Endodermal cell (in vitro differentiated cells): ENCODE measurements at regions not wholly inside any gene's neighbourhood (a gene's known extent, or its start where the extent isn't known, plus 50 kb on each side); places are given as distances from the start of the nearest gene placed in this dataset.
A peak's percentile ranks its signal among the peaks of the same experiment; 100 is the strongest.

ENCODE experiments used
- DNase-seq: peaks from one replicate; pipeline ENCODE4 v3.0.0-alpha.2; 2017
- H3K27ac ChIP-seq: 2 replicates; pipeline ENCODE4 v1.5.1; 2013; ENCODE audit warnings: mild to moderate bottlenecking, low read depth, low read length, moderate library complexity
- H3K27me3 ChIP-seq: 2 replicates; pipeline ENCODE4 v1.6.1; 2013; ENCODE audit warnings: mild to moderate bottlenecking, low read length, moderate library complexity; ENCODE audit not compliant: insufficient read depth, control insufficient read depth, poor library complexity, severe bottlenecking
- H3K36me3 ChIP-seq: 2 replicates; pipeline ENCODE4 v1.7.0; 2013; ENCODE audit warnings: mild to moderate bottlenecking, low read length, moderate library complexity; ENCODE audit not compliant: control insufficient read depth, insufficient read depth
- H3K4me1 ChIP-seq: one replicate; pipeline ENCODE4 v1.7.0; 2013; ENCODE audit warnings: low read length; ENCODE audit not compliant: control insufficient read depth, insufficient read depth
- H3K4me3 ChIP-seq: 2 replicates; pipeline ENCODE4 v1.5.1; 2013; ENCODE audit warnings: mild to moderate bottlenecking, low read length, moderate library complexity
- H3K9ac ChIP-seq: 2 replicates; pipeline ENCODE4 v1.6.1; 2013; ENCODE audit warnings: mild to moderate bottlenecking, low read length, moderate library complexity; ENCODE audit not compliant: poor library complexity, severe bottlenecking; ENCODE audit errors: extremely low read depth
- H3K9me3 ChIP-seq: 2 replicates; pipeline ENCODE4 v1.6.1; 2013; ENCODE audit warnings: mild to moderate bottlenecking, low read length, moderate library complexity; ENCODE audit not compliant: control insufficient read depth
- H3K27ac Mint-ChIP-seq: 2 replicates; pipeline ENCODE4 v1.8.0; 2020; ENCODE audit warnings: mixed read lengths
- H3K27me3 Mint-ChIP-seq: 2 replicates; pipeline ENCODE4 v1.8.0; 2021; ENCODE audit warnings: mild to moderate bottlenecking, mixed read lengths; ENCODE audit not compliant: insufficient read depth
- H3K36me3 Mint-ChIP-seq: 2 replicates; pipeline ENCODE4 v1.8.0; 2020; ENCODE audit warnings: low read depth, mixed read lengths
- H3K4me1 Mint-ChIP-seq: 2 replicates; pipeline ENCODE4 v1.8.0; 2020; ENCODE audit warnings: mixed read lengths
- H3K4me3 Mint-ChIP-seq: 2 replicates; pipeline ENCODE4 v1.8.0; 2020; ENCODE audit warnings: mild to moderate bottlenecking, moderate library complexity, mixed read lengths
- H3K9me3 Mint-ChIP-seq: 2 replicates; pipeline ENCODE4 v1.8.0; 2020; ENCODE audit warnings: mild to moderate bottlenecking, mixed read lengths
- WGBS, 2 experiments: methylation state at CpG; one replicate each; pipeline versions ENCODE4 v1.1.5 to v1.1.7; 2013; ENCODE audit warnings: missing lambda C conversion rate in 2 of 2, mixed read lengths in 1 of 2; ENCODE audit not compliant: insufficient coverage in 1 of 2, insufficient read length in 1 of 2; 5-methylcytosine and 5-hydroxymethylcytosine counted together
- TF ChIP-seq, protein P1 (sequence below): fragments of 200-600 bp; sonication (generic); conservative IDR thresholded peaks from 2 replicates; pipeline ENCODE4 v1.5.0; 2021; ENCODE audit warnings: antibody characterized with exemption, mild to moderate bottlenecking

DNA sequence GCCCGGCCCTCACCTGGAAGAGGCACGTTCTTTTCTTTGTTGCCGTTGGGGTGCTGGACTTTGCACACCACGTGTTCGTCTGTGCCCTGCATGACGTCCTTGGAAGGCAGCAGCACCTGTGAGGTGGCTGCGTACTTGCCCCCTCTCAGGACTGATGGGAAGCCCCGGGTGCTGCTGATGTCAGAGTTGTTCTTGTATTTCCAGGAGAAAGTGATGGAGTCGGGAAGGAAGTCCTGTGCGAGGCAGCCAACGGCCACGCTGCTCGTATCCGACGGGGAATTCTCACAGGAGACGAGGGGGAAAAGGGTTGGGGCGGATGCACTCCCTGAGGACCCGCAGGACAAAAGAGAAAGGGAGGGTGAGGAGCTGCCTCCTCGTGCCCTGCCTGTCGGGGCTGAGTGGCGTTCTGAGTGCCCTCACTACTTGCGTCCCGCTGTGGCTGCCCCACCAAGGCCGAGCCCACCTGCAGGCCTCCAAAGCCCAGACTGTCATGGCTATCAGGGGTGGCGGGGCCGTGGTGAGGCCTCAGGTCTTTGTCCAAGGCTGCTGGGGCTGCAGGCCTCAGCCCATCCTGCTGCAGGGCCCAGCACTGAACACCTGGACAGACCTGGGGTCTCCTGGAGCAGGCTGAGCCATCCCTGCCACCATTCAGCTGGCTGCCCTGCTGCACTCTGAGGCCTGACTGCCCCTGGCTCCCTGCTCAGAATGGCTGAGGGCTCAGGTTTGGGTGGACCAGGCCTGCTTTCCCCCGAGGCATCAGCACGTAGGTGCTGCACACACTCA, 329.7 kb downstream of the TMEM121 start:
- Mint-ChIP-seq H3K4me3 (no peak overlapping the region), H3K36me3 (peaks cover 3% of the 10 kb centered on the region), H3K27ac (no peak overlapping the region), H3K27me3 (no peaks in the 10 kb centered on the region), H3K4me1 (no peaks in the 10 kb centered on the region), H3K9me3 (peaks cover 92% of the 10 kb centered on the region)
- H3K4me1 ChIP-seq: no peaks in the 10 kb centered on the region
- H3K36me3 ChIP-seq: no peaks in the 10 kb centered on the region
- H3K9me3 ChIP-seq: peaks cover 43% of the 10 kb centered on the region
- WGBS, 2 experiments: 83 to 84% methylated on average over 22 to 28 of the region's 28 CpGs
- DNase-seq: peak; percentile 15
- H3K4me3 ChIP-seq: no peak overlapping the region
- H3K27me3 ChIP-seq: no peaks in the 10 kb centered on the region
- H3K9ac ChIP-seq: no peak overlapping the region
- H3K27ac ChIP-seq: no peak overlapping the region
- TF ChIP-seq, protein P1, sequence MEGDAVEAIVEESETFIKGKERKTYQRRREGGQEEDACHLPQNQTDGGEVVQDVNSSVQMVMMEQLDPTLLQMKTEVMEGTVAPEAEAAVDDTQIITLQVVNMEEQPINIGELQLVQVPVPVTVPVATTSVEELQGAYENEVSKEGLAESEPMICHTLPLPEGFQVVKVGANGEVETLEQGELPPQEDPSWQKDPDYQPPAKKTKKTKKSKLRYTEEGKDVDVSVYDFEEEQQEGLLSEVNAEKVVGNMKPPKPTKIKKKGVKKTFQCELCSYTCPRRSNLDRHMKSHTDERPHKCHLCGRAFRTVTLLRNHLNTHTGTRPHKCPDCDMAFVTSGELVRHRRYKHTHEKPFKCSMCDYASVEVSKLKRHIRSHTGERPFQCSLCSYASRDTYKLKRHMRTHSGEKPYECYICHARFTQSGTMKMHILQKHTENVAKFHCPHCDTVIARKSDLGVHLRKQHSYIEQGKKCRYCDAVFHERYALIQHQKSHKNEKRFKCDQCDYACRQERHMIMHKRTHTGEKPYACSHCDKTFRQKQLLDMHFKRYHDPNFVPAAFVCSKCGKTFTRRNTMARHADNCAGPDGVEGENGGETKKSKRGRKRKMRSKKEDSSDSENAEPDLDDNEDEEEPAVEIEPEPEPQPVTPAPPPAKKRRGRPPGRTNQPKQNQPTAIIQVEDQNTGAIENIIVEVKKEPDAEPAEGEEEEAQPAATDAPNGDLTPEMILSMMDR: no peak

DNA sequence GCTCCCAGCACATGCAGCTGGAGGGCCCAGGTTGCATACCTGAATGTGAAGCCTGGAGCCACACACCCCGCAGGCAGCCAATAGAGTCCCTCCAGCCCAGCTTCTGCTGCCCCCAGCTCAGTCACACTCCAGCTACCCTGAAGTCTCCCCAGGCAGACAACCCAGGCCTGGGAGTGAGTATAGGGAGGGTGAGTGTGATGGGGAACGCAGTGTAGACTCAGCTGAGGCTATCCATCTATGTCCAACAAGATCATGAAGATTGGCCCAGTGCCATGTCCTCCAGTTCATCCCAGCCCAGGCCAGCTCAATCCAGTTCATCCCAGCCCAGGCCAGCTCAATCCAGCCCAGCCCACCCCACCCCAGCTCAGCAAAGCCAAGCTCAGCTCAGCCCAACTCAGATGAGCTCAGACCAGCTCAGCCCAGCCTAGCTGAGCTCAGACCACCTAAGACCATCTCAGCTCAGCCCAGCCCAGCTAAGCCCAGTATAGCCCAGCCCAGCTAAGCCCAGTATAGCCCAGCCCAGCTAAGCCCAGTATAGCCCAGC, 330.4 kb downstream of the TMEM121 start:
- Histone ChIP-seq H3K4me3 (no peak overlapping the region), H3K36me3 (no peaks in the 10 kb centered on the region), H3K9ac (no peak overlapping the region), H3K9me3 (peaks cover 49% of the 10 kb centered on the region), H3K27me3 (no peaks in the 10 kb centered on the region), H3K27ac (no peak overlapping the region), H3K4me1 (no peaks in the 10 kb centered on the region)
- Mint-ChIP-seq H3K4me1 (no peaks in the 10 kb centered on the region), H3K4me3 (no peak overlapping the region), H3K27ac (no peak overlapping the region), H3K27me3 (no peaks in the 10 kb centered on the region), H3K36me3 (peaks cover 3% of the 10 kb centered on the region), H3K9me3 (peaks cover 94% of the 10 kb centered on the region)
- peak; percentile 4 for DNase-seq
- 96% methylated on average over 2 of the region's 2 CpGs; no CpG with 5 or more reads in 1 of the 2 experiments for WGBS, 2 experiments
- TF ChIP-seq, protein P1: no peak

DNA sequence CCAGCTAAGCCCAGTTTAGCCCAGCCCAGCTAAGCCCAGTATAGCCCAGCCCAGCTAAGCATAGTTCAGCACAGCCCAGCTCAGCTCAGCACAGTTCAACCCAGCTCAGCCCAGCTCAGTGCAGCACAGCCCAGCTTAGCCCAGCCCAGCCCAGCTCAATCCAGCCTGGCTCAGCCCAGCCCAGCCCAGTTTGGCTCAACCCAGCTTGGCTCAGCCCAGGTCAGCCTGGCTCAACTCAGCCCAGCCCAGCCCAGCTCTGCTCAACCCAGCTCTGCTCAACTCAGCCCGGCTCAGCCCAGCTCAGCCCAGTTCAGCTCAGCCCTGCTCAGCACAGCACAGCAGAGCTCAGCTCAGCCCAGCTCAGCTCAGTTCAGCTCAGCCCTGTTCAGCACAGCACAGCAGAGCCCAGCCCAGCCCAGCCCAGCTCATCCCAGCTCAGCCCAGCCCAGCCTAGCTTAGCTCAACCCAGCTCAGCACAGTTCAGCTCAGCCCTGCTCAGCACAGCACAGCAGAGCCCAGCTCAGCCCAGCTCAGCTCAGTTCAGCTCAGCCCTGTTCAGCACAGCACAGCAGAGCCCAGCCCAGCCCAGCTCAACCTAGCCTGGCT, 330.9 kb downstream of the TMEM121 start:
- peaks cover 96% of the 10 kb centered on the region for H3K9me3 Mint-ChIP-seq
- WGBS, 2 experiments: 80% methylated on average over 1 of the region's 1 CpG; no CpG with 5 or more reads in 1 of the 2 experiments
- no peak overlapping the region for H3K4me3 Mint-ChIP-seq
- no peaks in the 10 kb centered on the region for H3K4me1 Mint-ChIP-seq
- peaks cover 3% of the 10 kb centered on the region for H3K36me3 Mint-ChIP-seq
- no peaks in the 10 kb centered on the region for H3K36me3 ChIP-seq
- no peaks in the 10 kb centered on the region for H3K4me1 ChIP-seq
- TF ChIP-seq, protein P1: no peak
- H3K27ac Mint-ChIP-seq: no peak overlapping the region
- H3K9me3 ChIP-seq: peaks cover 54% of the 10 kb centered on the region
- peak; percentile 18 for DNase-seq
- no peak overlapping the region for H3K9ac ChIP-seq
- H3K27me3 ChIP-seq: no peaks in the 10 kb centered on the region
- H3K4me3 ChIP-seq: no peak overlapping the region
- H3K27ac ChIP-seq: no peak overlapping the region
- no peaks in the 10 kb centered on the region for H3K27me3 Mint-ChIP-seq
